ENCODE measurements at regions not wholly inside any gene's neighbourhood (a gene's known extent, or its start where the extent isn't known, plus 50 kb on each side); places are given as distances from the start of the nearest gene placed in this dataset.

DNA sequence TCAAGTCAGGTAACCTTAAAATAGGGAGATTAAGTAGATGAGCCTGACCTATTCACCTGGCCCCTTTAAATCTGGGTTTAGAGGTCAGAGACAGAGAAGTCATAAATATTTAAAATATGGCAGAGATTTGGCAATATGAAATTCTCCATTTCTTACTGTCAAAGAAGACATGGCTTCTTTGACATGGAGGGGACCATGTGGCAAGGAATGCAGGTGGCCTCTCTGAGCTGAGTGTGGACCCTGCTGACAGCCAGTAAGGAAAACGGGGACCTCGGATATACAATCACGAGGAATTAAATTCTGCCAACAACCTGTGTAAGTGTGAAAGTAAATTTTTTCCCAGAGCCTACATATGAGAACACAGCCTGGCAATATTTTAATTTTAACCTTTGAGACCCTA is 427.5 kb upstream of the PROX1 start:
- TF ChIP-seq, protein P1, sequence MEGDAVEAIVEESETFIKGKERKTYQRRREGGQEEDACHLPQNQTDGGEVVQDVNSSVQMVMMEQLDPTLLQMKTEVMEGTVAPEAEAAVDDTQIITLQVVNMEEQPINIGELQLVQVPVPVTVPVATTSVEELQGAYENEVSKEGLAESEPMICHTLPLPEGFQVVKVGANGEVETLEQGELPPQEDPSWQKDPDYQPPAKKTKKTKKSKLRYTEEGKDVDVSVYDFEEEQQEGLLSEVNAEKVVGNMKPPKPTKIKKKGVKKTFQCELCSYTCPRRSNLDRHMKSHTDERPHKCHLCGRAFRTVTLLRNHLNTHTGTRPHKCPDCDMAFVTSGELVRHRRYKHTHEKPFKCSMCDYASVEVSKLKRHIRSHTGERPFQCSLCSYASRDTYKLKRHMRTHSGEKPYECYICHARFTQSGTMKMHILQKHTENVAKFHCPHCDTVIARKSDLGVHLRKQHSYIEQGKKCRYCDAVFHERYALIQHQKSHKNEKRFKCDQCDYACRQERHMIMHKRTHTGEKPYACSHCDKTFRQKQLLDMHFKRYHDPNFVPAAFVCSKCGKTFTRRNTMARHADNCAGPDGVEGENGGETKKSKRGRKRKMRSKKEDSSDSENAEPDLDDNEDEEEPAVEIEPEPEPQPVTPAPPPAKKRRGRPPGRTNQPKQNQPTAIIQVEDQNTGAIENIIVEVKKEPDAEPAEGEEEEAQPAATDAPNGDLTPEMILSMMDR (IDR thresholded peaks at IDR 0.05): no peak
- TF ChIP-seq POLR2A (IDR thresholded peaks at IDR 0.05) (no peak), POLR2AphosphoS5 (IDR thresholded peaks at IDR 0.05) (no peak)
